Spleen (tissue), 11 donors: ENCODE measurements at regions not wholly inside any gene's neighbourhood (a gene's known extent, or its start where the extent isn't known, plus 50 kb on each side); places are given as distances from the start of the nearest gene placed in this dataset.

Experiments
- DNase-seq: peaks from one replicate; pipeline ENCODE4 v3.0.0-alpha.2; 2020
- H3K27ac ChIP-seq, 8 donors: fragments of 200-600 bp; sonication (generic) in 7 of 8; 1 replicate in 4 of 8; 2 replicates in 4 of 8; pipeline versions ENCODE4 v1.5.0 to v1.8.0; 2016 to 2021; ENCODE audit warnings: inconsistent platforms in 4 of 8, mild to moderate bottlenecking in 4 of 8, moderate library complexity in 1 of 8
- H3K27me3 ChIP-seq, 7 donors: fragments of 200-600 bp; sonication (generic) in 6 of 7; replicated peaks in 1 of 7; 1 replicate in 4 of 7; 2 replicates in 3 of 7; pipeline versions ENCODE4 v1.5.0 to v1.8.0; 2016 to 2021; ENCODE audit warnings: inconsistent platforms in 3 of 7, mild to moderate bottlenecking in 1 of 7
- H3K36me3 ChIP-seq, 6 donors: fragments of 200-600 bp; sonication (generic) in 5 of 6; 1 replicate in 4 of 6; 2 replicates in 2 of 6; pipeline versions ENCODE4 v1.5.0 to v1.8.0; 2016 to 2021; ENCODE audit warnings: inconsistent platforms in 2 of 6
- H3K4me1 ChIP-seq, 6 donors: fragments of 200-600 bp; sonication (generic) in 5 of 6; 1 replicate in 3 of 6; 2 replicates in 3 of 6; pipeline versions ENCODE4 v1.5.0 to v1.8.0; 2016 to 2021; ENCODE audit warnings: inconsistent platforms in 3 of 6
- H3K4me3 ChIP-seq, 8 donors: fragments of 200-600 bp; sonication (generic) in 7 of 8; 1 replicate in 4 of 8; 2 replicates in 4 of 8; pipeline versions ENCODE4 v1.5.0 to v1.8.0; 2016 to 2021; ENCODE audit warnings: inconsistent platforms in 4 of 8, mild to moderate bottlenecking in 4 of 8, moderate library complexity in 2 of 8
- H3K9me3 ChIP-seq, 8 donors: fragments of 200-600 bp; sonication (generic) in 7 of 8; 1 replicate in 4 of 8; 2 replicates in 4 of 8; pipeline versions ENCODE4 v1.5.0 to v1.8.0; 2016 to 2021; ENCODE audit warnings: inconsistent platforms in 4 of 8
- CTCF ChIP-seq, 11 experiments: fragments of 200-600 bp in 7 of 11; fragments of 450-650 bp in 4 of 11; sonication (generic) in 4 of 11; IDR thresholded peaks in 8 of 11; conservative IDR thresholded peaks in 3 of 11; 1 replicate in 7 of 11; 2 replicates in 4 of 11; pipeline versions ENCODE4 v1.4.0 to v1.8.0; 2016 to 2021; ENCODE audit warnings: antibody characterized with exemption in 11 of 11, inconsistent platforms in 4 of 11, mild to moderate bottlenecking in 1 of 11
- POLR2A ChIP-seq, 3 donors: fragments of 450-650 bp; IDR thresholded peaks; one replicate each; pipeline ENCODE4 v1.5.1; 2017; ENCODE audit warnings: antibody characterized with exemption in 3 of 3, mild to moderate bottlenecking in 1 of 3
- POLR2AphosphoS5 ChIP-seq, 3 donors: sonication (generic); formaldehyde crosslinking; IDR thresholded peaks; one replicate each; pipeline ENCODE4 v1.5.1; 2017; ENCODE audit warnings: antibody characterized with exemption in 3 of 3
- WGBS, 5 donors: extraction: QIAGEN DNeasy Blood & Tissue Kit in 3 of 5; methylation state at CpG; one replicate each; pipeline versions ENCODE4 v1.1.5 to v1.1.7; 2013 to 2018; 5-methylcytosine and 5-hydroxymethylcytosine counted together
- intact Hi-C: fragments of 100-400 bp; cut with DNase I; formaldehyde crosslinking; loops from one replicate; pipeline ENCODE4 v1.15.0; 2023; ENCODE audit warnings: low total_unique reads
- donor health status: healthy with polysubstance abuse.
- donor health status: DM: no; HTN: no; CAD: no; lungs with moderate emphysema.
- donor health status: DM: no; HTN: no; CAD: no.
- donor health status: Bipolar disorder and iron deficiency.
- donor health status: healthy.
- donor health status: DM: no; HTN: no; CAD: no.
- donor health status: DM: yes; HTN: yes; CAD: no.

GRCh38 chr1:37306461-37306860 is 167.9 kb upstream of the ZC3H12A start:
- no peak overlapping the region for H3K4me3 ChIP-seq
- DNase-seq: no peak
- TF ChIP-seq CTCF (IDR thresholded peaks at IDR 0.05 in 8 of 11, conservative IDR thresholded peaks at IDR 0.05 in 3 of 11) (no peak), POLR2AphosphoS5 (IDR thresholded peaks at IDR 0.05) (no peak), POLR2A (IDR thresholded peaks at IDR 0.05) (no peak)
- intact Hi-C loops: no loop called here
- H3K9me3 ChIP-seq: no peaks in the 10 kb centered on the region
- no peaks in the 10 kb centered on the region for H3K36me3 ChIP-seq
- no peak overlapping the region for H3K27ac ChIP-seq
- peaks cover 0 to 48% (median 0%) of the 10 kb centered on the region in 7 donors for H3K27me3 ChIP-seq
- no peaks in the 10 kb centered on the region for H3K4me1 ChIP-seq
- 66 to 84% (median 75%) methylated on average over 4 of the region's 4 CpGs for WGBS, 5 donors

DNA sequence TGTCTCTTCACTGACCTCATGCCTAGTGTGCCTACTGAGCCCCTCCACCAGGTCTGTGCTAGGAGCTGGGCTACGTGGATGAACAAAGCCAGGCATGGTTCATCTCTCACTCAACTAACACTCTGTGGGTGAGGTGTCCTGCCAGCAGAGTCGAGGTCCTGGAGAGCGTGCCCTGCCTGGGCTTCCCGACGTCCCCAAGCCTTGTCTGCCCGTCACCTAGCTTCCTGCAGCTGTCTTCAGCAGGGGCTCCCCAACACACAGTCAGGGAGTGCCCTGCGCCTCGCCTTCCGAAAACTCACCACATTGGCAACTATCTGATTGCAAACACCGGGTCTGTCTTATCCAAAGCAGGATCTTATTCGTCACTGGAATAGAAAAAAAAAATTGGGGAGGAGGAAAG is 167.5 kb upstream of the ZC3H12A start:
- TF ChIP-seq POLR2A (IDR thresholded peaks at IDR 0.05) (no peak), CTCF (IDR thresholded peaks at IDR 0.05 in 8 of 11, conservative IDR thresholded peaks at IDR 0.05 in 3 of 11) (no peak), POLR2AphosphoS5 (IDR thresholded peaks at IDR 0.05) (no peak)
- peak; percentile 54 for DNase-seq
- H3K27ac ChIP-seq: no peak overlapping the region
- H3K4me3 ChIP-seq: no peak overlapping the region
- intact Hi-C loops: no loop called here
- no peaks in the 10 kb centered on the region for H3K9me3 ChIP-seq
- H3K4me1 ChIP-seq: no peaks in the 10 kb centered on the region
- H3K36me3 ChIP-seq: no peaks in the 10 kb centered on the region
- peaks cover 0 to 46% (median 0%) of the 10 kb centered on the region in 7 donors for H3K27me3 ChIP-seq
- WGBS, 5 donors: 79 to 88% (median 85%) methylated on average over 10 to 11 of the region's 11 CpGs

- Histone ChIP-seq H3K27me3 (peaks cover 0 to 54% (median 0%) of the 10 kb centered on the region in 7 donors), H3K27ac (no peak overlapping the region), H3K4me1 (no peaks in the 10 kb centered on the region), H3K9me3 (no peaks in the 10 kb centered on the region), H3K4me3 (no peak overlapping the region), H3K36me3 (no peaks in the 10 kb centered on the region)
- intact Hi-C loops: no loop called here
- no peak for DNase-seq
- TF ChIP-seq POLR2A (IDR thresholded peaks at IDR 0.05) (no peak), CTCF (IDR thresholded peaks at IDR 0.05 in 8 of 11, conservative IDR thresholded peaks at IDR 0.05 in 3 of 11) (no peak), POLR2AphosphoS5 (IDR thresholded peaks at IDR 0.05) (no peak)
- WGBS, 5 donors: 67 to 82% (median 74%) methylated on average over 24 to 25 of the region's 25 CpGs
Observed at GRCh38 chr1:37308031-37308960, 166.1 kb upstream of the ZC3H12A start.

DNA sequence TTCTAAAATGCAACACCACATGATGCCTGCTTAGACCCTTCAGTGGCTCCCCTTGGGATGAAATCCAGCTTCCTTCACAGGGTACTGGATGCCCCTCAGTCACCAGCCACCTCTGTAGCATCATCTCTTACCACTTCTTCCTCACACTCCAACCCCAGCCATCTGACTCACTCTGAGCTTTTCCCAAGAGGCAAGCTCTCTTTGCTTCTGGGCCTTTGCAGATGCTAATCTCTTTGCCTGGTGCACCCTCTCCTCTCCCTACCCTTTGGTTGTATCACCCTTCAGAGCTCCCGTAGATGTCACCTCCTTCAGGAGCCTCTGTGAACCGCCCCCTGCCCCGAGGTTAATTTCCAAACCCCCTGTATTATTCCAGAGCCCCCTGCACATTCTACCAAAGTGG is 164.8 kb upstream of the ZC3H12A start:
- 74 to 85% (median 80%) methylated on average over 3 of the region's 3 CpGs for WGBS, 5 donors
- Histone ChIP-seq H3K4me1 (no peaks in the 10 kb centered on the region), H3K36me3 (no peaks in the 10 kb centered on the region), H3K4me3 (no peak overlapping the region), H3K27me3 (peaks cover 0 to 66% (median 0%) of the 10 kb centered on the region in 7 donors), H3K9me3 (no peaks in the 10 kb centered on the region), H3K27ac (no peak overlapping the region)
- TF ChIP-seq CTCF (IDR thresholded peaks at IDR 0.05 in 8 of 11, conservative IDR thresholded peaks at IDR 0.05 in 3 of 11): no peak
- TF ChIP-seq POLR2AphosphoS5 (IDR thresholded peaks at IDR 0.05): no peak
- TF ChIP-seq POLR2A (IDR thresholded peaks at IDR 0.05): no peak
- intact Hi-C loops: no loop called here
- no peak for DNase-seq
